Keratinocyte (primary cell): ENCODE measurements at regions not wholly inside any gene's neighbourhood (a gene's known extent, or its start where the extent isn't known, plus 50 kb on each side); places are given as distances from the start of the nearest gene placed in this dataset.

ENCODE experiments used
- DNase-seq: peaks from one replicate; pipeline ENCODE4 v3.0.0-alpha.2; 2011; ENCODE audit warnings: low read depth, missing footprints, low spot score
- FAIRE-seq: peaks from 2 replicates; lab custom pipeline; 2011; peaks lifted over from hg19 to GRCh38; lab: Jason Lieb, UNC
- H2AFZ ChIP-seq: 2 replicates; pipeline ENCODE4 v1.6.0; 2012; ENCODE audit warnings: low read length, control low read depth, inconsistent platforms; ENCODE audit not compliant: control insufficient read depth
- H3K27ac ChIP-seq: 2 replicates; pipeline ENCODE4 v1.5.1; 2011; ENCODE audit warnings: low read length; ENCODE audit not compliant: control insufficient read depth, insufficient read depth
- H3K27me3 ChIP-seq: 3 replicates; pipeline ENCODE4 v1.6.0; 2011; ENCODE audit warnings: low read length; ENCODE audit not compliant: control insufficient read depth, insufficient read depth; ENCODE audit errors: extremely low read depth
- H3K36me3 ChIP-seq, 2 experiments: 2 replicates in 1 of 2; 3 replicates in 1 of 2; pipeline ENCODE4 v1.5.1; 2011; ENCODE audit warnings: low read length in 2 of 2, mild to moderate bottlenecking in 1 of 2; ENCODE audit not compliant: control insufficient read depth in 2 of 2, insufficient read depth in 2 of 2; ENCODE audit errors: extremely low read depth in 1 of 2
- H3K4me1 ChIP-seq: 3 replicates; pipeline ENCODE4 v1.5.1; 2011; ENCODE audit warnings: low read length; ENCODE audit not compliant: control insufficient read depth, insufficient read depth; ENCODE audit errors: extremely low read depth
- H3K4me2 ChIP-seq: 3 replicates; pipeline ENCODE4 v1.6.0; 2011; ENCODE audit warnings: low read depth, low read length; ENCODE audit not compliant: control insufficient read depth, insufficient read depth; ENCODE audit errors: extremely low read depth
- H3K4me3 ChIP-seq, 3 experiments: fragments of 200-600 bp in 1 of 3; sonication (generic) in 1 of 3; 2 replicates in 2 of 3; 3 replicates in 1 of 3; pipeline ENCODE4 v1.5.1; 2011 to 2016; ENCODE audit warnings: low read length in 3 of 3, mild to moderate bottlenecking in 3 of 3, control low read depth in 2 of 3, inconsistent platforms in 1 of 3, low read depth in 1 of 3, mixed read lengths in 1 of 3, mixed run types in 1 of 3, moderate library complexity in 1 of 3; ENCODE audit not compliant: control insufficient read depth in 2 of 3, insufficient read depth in 2 of 3; ENCODE audit errors: extremely low read depth in 1 of 3
- H3K79me2 ChIP-seq: 2 replicates; pipeline ENCODE4 v1.6.0; 2012; ENCODE audit warnings: low read length; ENCODE audit not compliant: control insufficient read depth, insufficient read depth
- H3K9ac ChIP-seq: 3 replicates; pipeline ENCODE4 v1.6.0; 2011; ENCODE audit warnings: low read length; ENCODE audit not compliant: control insufficient read depth, insufficient read depth; ENCODE audit errors: extremely low read depth
- H3K9me1 ChIP-seq: 3 replicates; pipeline ENCODE4 v1.6.0; 2011; ENCODE audit warnings: low read length; ENCODE audit not compliant: control insufficient read depth, insufficient read depth; ENCODE audit errors: extremely low read depth
- H3K9me3 ChIP-seq: 2 replicates; pipeline ENCODE4 v1.5.1; 2012; ENCODE audit warnings: low read depth, low read length; ENCODE audit not compliant: control insufficient read depth
- H4K20me1 ChIP-seq: 3 replicates; pipeline ENCODE4 v1.6.0; 2011; ENCODE audit warnings: low read length; ENCODE audit not compliant: control insufficient read depth, insufficient read depth; ENCODE audit errors: extremely low read depth
- EZH2 ChIP-seq: IDR thresholded peaks from one replicate; pipeline ENCODE4 v1.6.1; 2012; ENCODE audit warnings: inconsistent platforms, mild to moderate bottlenecking, low read length, moderate library complexity
- dilution Hi-C: fragments of 300-500 bp; cut with MboI; formaldehyde crosslinking; loops from one replicate; pipeline ENCODE4 v1.7.0; 2020; ENCODE audit warnings: low sequenced_read_pairs; ENCODE audit not compliant: extremely low pct_ligation_motif_present
- TF ChIP-seq, protein P1 (sequence below), 3 experiments: IDR thresholded peaks in 1 of 3; conservative IDR thresholded peaks in 1 of 3; optimal IDR thresholded peaks in 1 of 3; 2 replicates in 2 of 3; 3 replicates in 1 of 3; pipeline versions ENCODE3 to v1.5.1; 2011; ENCODE audit warnings: low read length in 3 of 3, mild to moderate bottlenecking in 3 of 3, moderate library complexity in 2 of 3, control low read depth in 1 of 3, inconsistent platforms in 1 of 3; ENCODE audit not compliant: insufficient read depth in 2 of 3; ENCODE audit errors: extremely low read depth in 1 of 3

GRCh38 chr17:36786867-36787266 lies 150.4 kb upstream of the LHX1 start:
- FAIRE-seq = no peak

GRCh38 chr17:36791150-36791941 lies 145.9 kb upstream of the LHX1 start:
- no peak overlapping the region for H3K9ac ChIP-seq
- H3K27me3 ChIP-seq = peaks cover 46% of the 10 kb centered on the region
- H3K27ac ChIP-seq = no peak overlapping the region
- no peaks in the 10 kb centered on the region for H3K9me3 ChIP-seq
- H2AFZ ChIP-seq = no peak overlapping the region
- FAIRE-seq = no peak
- no peak overlapping the region for H3K4me2 ChIP-seq
- no peak for DNase-seq
- no peaks in the 10 kb centered on the region for H4K20me1 ChIP-seq
- H3K4me3 ChIP-seq = no peak overlapping the region
- H3K4me1 ChIP-seq = no peaks in the 10 kb centered on the region
- H3K36me3 ChIP-seq = no peaks in the 10 kb centered on the region
- no peaks in the 10 kb centered on the region for H3K79me2 ChIP-seq
- no peaks in the 10 kb centered on the region for H3K9me1 ChIP-seq
- TF ChIP-seq, protein P1, sequence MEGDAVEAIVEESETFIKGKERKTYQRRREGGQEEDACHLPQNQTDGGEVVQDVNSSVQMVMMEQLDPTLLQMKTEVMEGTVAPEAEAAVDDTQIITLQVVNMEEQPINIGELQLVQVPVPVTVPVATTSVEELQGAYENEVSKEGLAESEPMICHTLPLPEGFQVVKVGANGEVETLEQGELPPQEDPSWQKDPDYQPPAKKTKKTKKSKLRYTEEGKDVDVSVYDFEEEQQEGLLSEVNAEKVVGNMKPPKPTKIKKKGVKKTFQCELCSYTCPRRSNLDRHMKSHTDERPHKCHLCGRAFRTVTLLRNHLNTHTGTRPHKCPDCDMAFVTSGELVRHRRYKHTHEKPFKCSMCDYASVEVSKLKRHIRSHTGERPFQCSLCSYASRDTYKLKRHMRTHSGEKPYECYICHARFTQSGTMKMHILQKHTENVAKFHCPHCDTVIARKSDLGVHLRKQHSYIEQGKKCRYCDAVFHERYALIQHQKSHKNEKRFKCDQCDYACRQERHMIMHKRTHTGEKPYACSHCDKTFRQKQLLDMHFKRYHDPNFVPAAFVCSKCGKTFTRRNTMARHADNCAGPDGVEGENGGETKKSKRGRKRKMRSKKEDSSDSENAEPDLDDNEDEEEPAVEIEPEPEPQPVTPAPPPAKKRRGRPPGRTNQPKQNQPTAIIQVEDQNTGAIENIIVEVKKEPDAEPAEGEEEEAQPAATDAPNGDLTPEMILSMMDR (optimal IDR thresholded peaks at IDR 0.05 in 1 of 3, IDR thresholded peaks at IDR 0.05 in 1 of 3, conservative IDR thresholded peaks at IDR 0.05 in 1 of 3; ENCODE audit: extremely low read depth in 1 of 3, insufficient read depth in 2 of 3, low read length in 3 of 3) = no peak
- TF ChIP-seq EZH2 = no peak
- dilution Hi-C loops = no loop called here

More at GRCh38 chr17:36786867-36787266, 150.4 kb upstream of the LHX1 start:
- dilution Hi-C loops = no loop called here
- Histone ChIP-seq H3K9ac (no peak overlapping the region), H2AFZ (no peak overlapping the region), H3K36me3 (no peaks in the 10 kb centered on the region), H3K27ac (no peak overlapping the region), H3K79me2 (no peaks in the 10 kb centered on the region), H4K20me1 (no peaks in the 10 kb centered on the region), H3K9me3 (no peaks in the 10 kb centered on the region), H3K4me3 (no peak overlapping the region), H3K27me3 (peaks cover 30% of the 10 kb centered on the region), H3K4me2 (no peak overlapping the region), H3K9me1 (no peaks in the 10 kb centered on the region), H3K4me1 (no peaks in the 10 kb centered on the region)
- TF ChIP-seq, protein P1 (optimal IDR thresholded peaks at IDR 0.05 in 1 of 3, IDR thresholded peaks at IDR 0.05 in 1 of 3, conservative IDR thresholded peaks at IDR 0.05 in 1 of 3; ENCODE audit: extremely low read depth in 1 of 3, insufficient read depth in 2 of 3, low read length in 3 of 3) = no peak
- TF ChIP-seq EZH2 = no peak
- no peak for DNase-seq
